AG10803 (cell line): ENCODE measurements at regions not wholly inside any gene's neighbourhood (a gene's known extent, or its start where the extent isn't known, plus 50 kb on each side); places are given as distances from the start of the nearest gene placed in this dataset.
A peak's percentile ranks its signal among the peaks of the same experiment; 100 is the strongest.

ENCODE experiments used
- DNase-seq: peaks from one replicate; pipeline ENCODE4 v3.0.0; 2010; ENCODE audit warnings: low read depth
- H3K4me3 ChIP-seq: 2 replicates; pipeline ENCODE4 v1.5.1; 2011; ENCODE audit warnings: mild to moderate bottlenecking, low read length, control low read depth
- CTCF ChIP-seq: conservative IDR thresholded peaks from 2 replicates; pipeline ENCODE4 v1.5.1; 2011; ENCODE audit warnings: mild to moderate bottlenecking, low read length, control low read depth, inconsistent platforms

GRCh38 chr3:116767726-116768125, 58.1 kb downstream of the TUSC7 start:
- H3K4me3 ChIP-seq: no peak overlapping the region
- TF ChIP-seq CTCF: no peak
- DNase-seq: no peak

GRCh38 chr3:116770815-116771450, 61.4 kb downstream of the TUSC7 start:
- TF ChIP-seq CTCF: peak; percentile 96
- DNase-seq: peak; percentile 69
- no peak overlapping the region for H3K4me3 ChIP-seq

GRCh38 chr3:116776880-116777785, 67.6 kb downstream of the TUSC7 start:
- no peak overlapping the region for H3K4me3 ChIP-seq
- DNase-seq: no peak
- no peak for TF ChIP-seq CTCF

- TF ChIP-seq CTCF: no peak
- no peak overlapping the region for H3K4me3 ChIP-seq
- DNase-seq: no peak
Measured at GRCh38 chr3:116785226-116785625, 75.6 kb downstream of the TUSC7 start.

- no peak for TF ChIP-seq CTCF
- no peak for DNase-seq
- H3K4me3 ChIP-seq: no peak overlapping the region
Measured at GRCh38 chr3:116802651-116803050, 93.1 kb downstream of the TUSC7 start.

- TF ChIP-seq CTCF: no peak
- no peak for DNase-seq
- H3K4me3 ChIP-seq: no peak overlapping the region
Measured at GRCh38 chr3:116806351-116806750, 96.8 kb downstream of the TUSC7 start.

GRCh38 chr3:116808725-116809124, 99.1 kb downstream of the TUSC7 start:
- TF ChIP-seq CTCF: no peak
- no peak for DNase-seq
- H3K4me3 ChIP-seq: no peak overlapping the region
